Rectal smooth muscle tissue (tissue), 1 donor: ENCODE measurements at regions not wholly inside any gene's neighbourhood (a gene's known extent, or its start where the extent isn't known, plus 50 kb on each side); places are given as distances from the start of the nearest gene placed in this dataset.

ENCODE experiments used
- H3K27ac ChIP-seq: one replicate; pipeline ENCODE4 v1.7.0; 2013; ENCODE audit warnings: low read depth, low read length, inconsistent platforms
- H3K27me3 ChIP-seq: one replicate; pipeline ENCODE4 v1.7.0; 2013; ENCODE audit warnings: low read length; ENCODE audit not compliant: control insufficient read depth, insufficient read depth
- H3K36me3 ChIP-seq: one replicate; pipeline ENCODE4 v1.7.0; 2013; ENCODE audit warnings: low read length; ENCODE audit not compliant: control insufficient read depth, insufficient read depth
- H3K4me1 ChIP-seq: one replicate; pipeline ENCODE4 v1.7.0; 2013; ENCODE audit warnings: low read length; ENCODE audit not compliant: control insufficient read depth, insufficient read depth
- H3K4me3 ChIP-seq: one replicate; pipeline ENCODE4 v1.7.0; 2013; ENCODE audit warnings: low read length
- H3K9ac ChIP-seq: one replicate; pipeline ENCODE4 v1.7.0; 2013; ENCODE audit warnings: low read length

DNA sequence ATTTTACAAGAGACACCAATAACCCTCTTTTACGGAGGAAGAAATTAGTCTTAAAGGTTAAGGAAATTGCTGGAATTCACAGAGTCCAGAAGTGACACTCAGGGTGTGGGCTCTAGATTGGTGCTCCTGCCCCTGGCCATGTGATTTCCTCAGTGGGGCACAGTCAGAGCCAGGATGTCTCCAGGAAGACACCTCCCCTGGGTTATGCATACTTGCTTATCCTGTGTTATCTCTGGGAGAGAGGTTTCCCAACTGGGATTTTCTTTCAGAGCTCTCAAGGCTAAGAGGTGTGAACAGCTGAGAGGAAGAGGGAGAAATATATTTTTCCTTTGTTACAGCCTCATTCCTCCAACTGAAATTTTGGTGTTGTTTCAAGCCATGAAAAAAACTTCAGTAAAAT is 125.6 kb upstream of the CELF4 start:
- Histone ChIP-seq H3K36me3 (no peaks in the 10 kb centered on the region), H3K9ac (no peak overlapping the region), H3K27me3 (no peaks in the 10 kb centered on the region), H3K4me3 (no peak overlapping the region), H3K4me1 (no peaks in the 10 kb centered on the region), H3K27ac (no peak overlapping the region)

DNA sequence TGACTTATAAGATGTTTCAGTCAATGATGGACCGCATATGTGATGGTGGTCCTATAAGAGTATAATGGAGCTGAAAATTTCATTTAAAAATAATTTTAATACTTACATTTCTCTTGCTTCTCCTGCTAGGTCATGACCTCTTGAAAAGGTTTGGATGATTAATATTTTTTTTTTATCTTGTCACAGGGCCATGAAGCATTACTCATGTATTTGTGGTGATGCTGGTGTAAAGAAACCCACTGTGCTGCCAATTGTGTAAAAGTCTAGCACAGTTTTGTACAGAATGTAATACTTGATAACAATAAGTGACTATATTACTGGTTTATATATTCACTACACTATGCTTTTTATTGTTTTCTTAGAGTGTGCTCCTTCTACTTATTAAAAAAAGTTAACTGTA is 124.2 kb upstream of the CELF4 start:
- H3K36me3 ChIP-seq = no peaks in the 10 kb centered on the region
- no peak overlapping the region for H3K27ac ChIP-seq
- H3K4me1 ChIP-seq = no peaks in the 10 kb centered on the region
- H3K9ac ChIP-seq = no peak overlapping the region
- no peaks in the 10 kb centered on the region for H3K27me3 ChIP-seq
- H3K4me3 ChIP-seq = no peak overlapping the region

DNA sequence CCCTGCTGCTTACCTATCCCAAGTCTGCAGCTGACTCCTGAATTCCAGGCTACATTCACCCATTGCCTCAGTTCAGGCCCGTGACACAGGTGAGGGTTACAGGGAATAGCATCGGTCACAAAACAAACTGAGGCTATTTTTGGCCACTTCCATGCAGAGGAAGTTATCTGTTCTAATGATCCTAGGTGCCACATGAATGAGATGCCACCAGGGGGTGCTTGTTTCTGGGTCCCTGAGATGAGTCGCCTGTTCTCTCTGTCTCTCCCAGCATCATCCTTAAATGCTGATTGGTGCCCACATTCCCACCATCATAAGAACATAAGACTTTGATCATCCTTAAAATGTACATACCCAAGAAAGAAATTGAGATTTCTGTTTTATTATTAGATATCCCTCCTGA is 119.0 kb upstream of the CELF4 start:
- no peak overlapping the region for H3K9ac ChIP-seq
- no peak overlapping the region for H3K27ac ChIP-seq
- H3K4me1 ChIP-seq = no peaks in the 10 kb centered on the region
- no peaks in the 10 kb centered on the region for H3K36me3 ChIP-seq
- no peak overlapping the region for H3K4me3 ChIP-seq
- H3K27me3 ChIP-seq = no peaks in the 10 kb centered on the region

DNA sequence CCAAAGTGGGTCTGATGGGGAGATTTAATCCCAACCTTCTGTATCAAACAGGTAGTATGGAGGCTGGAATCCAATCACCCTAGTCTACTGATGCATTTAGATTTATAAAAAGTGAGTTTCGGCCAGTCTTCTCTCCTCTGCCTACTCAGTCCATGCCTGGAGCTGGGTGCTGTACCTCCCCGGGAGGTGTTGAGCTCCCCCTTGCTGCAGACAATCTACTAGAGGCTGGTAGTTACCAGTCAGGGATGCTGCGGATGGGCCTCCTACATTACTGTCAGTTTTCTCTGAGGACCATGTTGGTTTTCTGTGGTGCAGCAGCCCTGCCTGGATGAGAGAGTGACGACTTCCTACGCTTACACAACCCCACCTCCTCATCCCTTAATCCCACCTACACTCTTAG is 118.6 kb upstream of the CELF4 start:
- Histone ChIP-seq H3K27ac (no peak overlapping the region), H3K9ac (no peak overlapping the region), H3K4me1 (no peaks in the 10 kb centered on the region), H3K36me3 (no peaks in the 10 kb centered on the region), H3K27me3 (no peaks in the 10 kb centered on the region), H3K4me3 (no peak overlapping the region)

DNA sequence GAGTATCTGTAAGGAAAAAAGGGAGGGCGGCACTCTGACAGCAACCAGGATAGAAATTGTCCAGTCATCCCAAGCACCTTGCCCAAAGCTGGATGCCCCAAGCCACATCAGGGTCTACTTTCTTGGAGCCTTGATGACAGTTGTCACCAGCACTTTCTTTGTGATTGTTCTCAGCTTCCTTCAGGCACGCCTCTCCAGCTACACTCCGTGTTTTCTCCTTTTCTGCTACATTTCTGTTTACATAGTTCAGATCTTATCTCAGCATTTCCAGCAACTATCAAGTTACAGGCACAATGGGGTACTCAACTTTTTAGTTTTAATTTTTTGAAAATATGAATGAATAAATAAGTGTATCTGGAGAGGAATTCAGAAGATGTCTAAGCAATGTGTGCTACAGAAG is 115.3 kb upstream of the CELF4 start:
- Histone ChIP-seq H3K27ac (no peak overlapping the region), H3K4me1 (no peaks in the 10 kb centered on the region)

DNA sequence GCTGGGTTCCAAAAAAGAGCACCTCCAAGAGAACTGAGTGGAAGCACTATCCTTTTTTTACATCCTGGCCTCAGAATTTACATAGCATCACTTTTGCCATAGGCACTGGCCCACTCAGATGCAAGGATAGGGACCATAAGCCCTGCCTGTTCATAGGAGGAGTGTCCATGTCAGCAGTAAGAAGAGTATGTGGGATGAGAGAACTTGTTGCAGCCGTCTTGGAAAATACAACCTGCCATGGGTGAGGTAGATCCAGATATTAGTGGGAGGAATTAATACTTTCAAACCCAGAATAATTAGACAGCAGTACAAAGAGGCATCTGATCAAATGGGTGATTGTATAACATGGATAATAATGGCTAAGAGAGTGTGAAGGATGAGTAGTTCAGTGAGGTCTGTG is 110.7 kb upstream of the CELF4 start:
- H3K4me3 ChIP-seq = no peak overlapping the region
- H3K36me3 ChIP-seq = no peaks in the 10 kb centered on the region
- H3K9ac ChIP-seq = no peak overlapping the region
- no peak overlapping the region for H3K27ac ChIP-seq
- no peaks in the 10 kb centered on the region for H3K4me1 ChIP-seq
- no peaks in the 10 kb centered on the region for H3K27me3 ChIP-seq

More for the DNA sequence above, 115.3 kb upstream of the CELF4 start:
- Histone ChIP-seq H3K9ac (no peak overlapping the region), H3K27me3 (no peaks in the 10 kb centered on the region), H3K36me3 (no peaks in the 10 kb centered on the region), H3K4me3 (no peak overlapping the region)

DNA sequence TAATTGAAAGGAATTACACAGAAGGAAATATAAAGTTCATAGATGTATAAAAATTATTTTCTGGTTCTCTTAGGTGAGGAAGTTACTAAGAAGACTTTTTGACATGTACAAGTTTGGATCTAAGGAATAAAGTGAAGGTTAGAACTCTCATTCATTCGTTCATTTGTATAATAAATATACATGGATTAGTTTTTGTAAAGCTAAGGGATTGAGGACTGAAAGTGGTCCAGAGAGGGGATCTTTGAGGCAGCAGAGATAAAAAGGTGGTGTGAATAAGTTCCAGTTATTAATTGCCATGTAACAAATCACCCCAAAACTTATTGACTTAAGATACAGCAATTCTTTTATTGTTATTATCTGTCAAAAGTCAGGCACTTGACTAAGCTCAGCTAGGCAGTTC is 110.1 kb upstream of the CELF4 start:
- Histone ChIP-seq H3K4me3 (no peak overlapping the region), H3K27me3 (no peaks in the 10 kb centered on the region), H3K4me1 (no peaks in the 10 kb centered on the region), H3K9ac (no peak overlapping the region), H3K27ac (no peak overlapping the region), H3K36me3 (no peaks in the 10 kb centered on the region)

DNA sequence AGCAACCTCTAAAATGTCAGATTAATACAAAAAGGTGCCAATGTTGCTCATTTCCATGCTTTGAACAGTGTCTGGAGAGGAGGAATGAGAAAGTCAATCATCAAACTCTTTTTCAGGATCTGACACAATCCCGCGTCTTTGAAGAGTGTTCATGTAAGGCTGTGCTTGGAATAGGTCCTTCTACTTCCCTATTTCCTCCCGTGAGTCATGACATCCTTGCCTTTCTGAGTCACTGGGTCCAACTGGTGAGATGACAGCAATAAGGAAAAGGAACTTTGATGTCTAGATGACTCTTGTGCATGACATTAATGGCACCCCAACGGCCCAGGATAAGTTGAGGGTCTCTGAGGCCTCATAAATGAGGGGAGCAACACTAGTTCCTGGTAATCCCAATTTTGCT is 109.0 kb upstream of the CELF4 start:
- Histone ChIP-seq H3K36me3 (no peaks in the 10 kb centered on the region), H3K9ac (no peak overlapping the region), H3K27me3 (no peaks in the 10 kb centered on the region), H3K4me1 (no peaks in the 10 kb centered on the region), H3K27ac (no peak overlapping the region), H3K4me3 (no peak overlapping the region)

DNA sequence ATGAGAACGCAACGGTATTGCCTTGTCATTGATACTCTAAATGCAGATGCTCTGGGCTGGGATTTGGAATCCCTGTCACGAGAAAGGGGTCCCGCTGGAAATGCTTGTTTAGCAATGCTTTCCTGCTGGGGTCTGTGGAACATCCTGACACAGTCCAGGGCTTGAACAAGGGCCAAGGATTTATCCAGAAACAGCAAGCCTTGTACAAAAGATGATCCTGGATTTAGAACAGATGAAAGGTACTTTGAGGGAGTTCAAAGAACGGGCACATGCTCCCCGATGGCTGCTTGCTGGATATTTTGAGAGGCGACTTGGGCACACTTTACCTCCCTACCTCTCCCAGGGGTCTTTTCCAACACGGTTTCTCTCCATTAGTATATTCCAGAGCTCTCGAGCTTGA is 108.1 kb upstream of the CELF4 start:
- H3K4me1 ChIP-seq = no peaks in the 10 kb centered on the region
- H3K9ac ChIP-seq = no peak overlapping the region
- H3K4me3 ChIP-seq = no peak overlapping the region
- no peaks in the 10 kb centered on the region for H3K27me3 ChIP-seq
- no peaks in the 10 kb centered on the region for H3K36me3 ChIP-seq
- no peak overlapping the region for H3K27ac ChIP-seq

DNA sequence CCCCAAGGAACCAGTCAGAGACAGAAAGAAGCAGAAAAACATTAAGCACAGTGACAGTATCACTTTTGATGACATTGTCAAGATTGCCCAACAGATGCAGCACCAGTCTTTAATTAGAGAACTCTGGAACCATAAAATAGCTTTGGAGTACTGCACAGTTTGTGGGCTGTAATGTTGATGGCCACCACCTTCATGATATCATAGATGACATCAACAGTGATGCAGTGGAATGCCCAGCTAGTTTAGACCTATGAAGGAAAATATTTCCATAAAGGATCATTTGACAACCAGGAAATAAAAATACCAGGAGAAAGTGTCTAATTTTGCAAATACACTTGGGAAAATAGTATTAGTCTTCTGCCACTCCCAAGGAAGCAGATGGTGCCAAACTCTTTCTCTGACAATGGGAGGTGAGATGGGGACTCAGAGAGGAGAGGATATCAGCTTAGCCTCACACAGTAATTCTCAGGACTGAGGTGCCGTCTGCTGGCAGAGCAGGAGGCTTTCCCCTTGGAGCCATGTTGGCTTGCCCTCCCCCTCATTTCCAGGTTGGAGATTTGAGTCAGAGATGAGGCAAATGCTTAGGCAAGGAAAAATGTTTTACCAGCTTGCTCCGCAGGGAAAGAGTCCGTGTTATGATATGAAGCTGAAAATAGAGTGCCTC is 107.5 kb upstream of the CELF4 start:
- no peak overlapping the region for H3K4me3 ChIP-seq
- H3K9ac ChIP-seq = no peak overlapping the region
- H3K4me1 ChIP-seq = no peaks in the 10 kb centered on the region
- no peaks in the 10 kb centered on the region for H3K36me3 ChIP-seq
- no peak overlapping the region for H3K27ac ChIP-seq
- no peaks in the 10 kb centered on the region for H3K27me3 ChIP-seq

DNA sequence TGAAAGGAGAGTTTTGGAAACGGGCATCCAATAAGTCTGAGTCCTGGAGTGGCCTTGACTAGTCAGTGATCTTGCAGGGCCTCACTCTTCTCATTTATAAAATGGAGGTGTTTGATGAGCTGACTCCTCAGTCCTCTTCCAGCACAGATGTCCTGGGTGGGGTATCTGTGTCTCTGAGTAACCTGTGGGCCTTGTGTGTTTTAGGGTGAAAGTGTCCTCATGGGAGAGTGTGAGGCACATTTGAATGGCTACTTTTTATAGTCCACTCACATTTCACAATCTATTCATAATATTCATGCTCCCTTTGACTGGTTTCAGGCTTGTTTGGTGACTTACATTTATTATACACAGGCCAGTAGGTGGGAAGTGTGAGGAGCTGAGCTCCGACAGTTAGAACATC is 106.4 kb upstream of the CELF4 start:
- Histone ChIP-seq H3K36me3 (no peaks in the 10 kb centered on the region), H3K4me1 (no peaks in the 10 kb centered on the region), H3K9ac (no peak overlapping the region), H3K27ac (no peak overlapping the region), H3K4me3 (no peak overlapping the region), H3K27me3 (no peaks in the 10 kb centered on the region)

DNA sequence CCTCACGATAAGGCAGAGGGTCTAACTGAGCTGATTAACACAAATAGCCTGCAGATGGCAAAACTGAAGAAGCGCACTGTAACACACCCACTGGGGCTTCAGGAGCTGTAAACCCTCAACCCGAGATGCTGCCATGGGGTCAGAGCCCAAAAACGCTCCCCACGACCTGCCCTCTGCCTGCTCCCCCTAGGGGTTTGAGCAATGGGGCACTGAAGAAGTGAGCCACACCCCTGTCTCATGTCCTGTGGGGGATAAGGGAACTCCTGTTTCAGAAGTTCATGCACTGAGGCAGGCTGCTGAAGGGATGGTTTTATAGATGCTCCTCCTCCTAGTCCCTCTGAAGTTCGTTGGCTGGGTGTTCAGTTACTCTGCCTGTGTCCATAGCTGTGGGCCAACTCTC is 105.9 kb upstream of the CELF4 start:
- Histone ChIP-seq H3K27ac (no peak overlapping the region), H3K27me3 (no peaks in the 10 kb centered on the region), H3K4me3 (no peak overlapping the region), H3K4me1 (no peaks in the 10 kb centered on the region), H3K36me3 (no peaks in the 10 kb centered on the region), H3K9ac (no peak overlapping the region)

DNA sequence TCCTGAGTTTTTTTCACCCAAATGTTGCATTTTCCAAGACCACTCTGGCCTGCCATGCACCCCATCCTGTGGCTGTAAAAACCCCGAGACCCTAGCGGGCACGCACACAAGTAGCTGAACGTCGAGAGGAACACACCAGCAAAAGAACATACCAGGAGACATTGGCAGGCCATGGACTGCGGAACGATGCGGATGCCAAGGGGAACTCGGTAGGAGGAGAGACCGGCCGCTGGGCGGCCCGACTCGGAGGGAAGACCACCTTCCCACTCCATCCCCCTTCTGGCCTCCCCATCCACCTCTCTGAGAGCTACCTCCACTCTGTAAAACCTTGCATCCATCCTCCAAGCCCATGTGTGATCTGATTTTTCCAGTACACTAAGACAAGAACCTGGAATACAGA is 105.5 kb upstream of the CELF4 start:
- no peaks in the 10 kb centered on the region for H3K27me3 ChIP-seq
- H3K4me1 ChIP-seq = no peaks in the 10 kb centered on the region
- H3K36me3 ChIP-seq = no peaks in the 10 kb centered on the region
- no peak overlapping the region for H3K9ac ChIP-seq
- H3K4me3 ChIP-seq = no peak overlapping the region
- no peak overlapping the region for H3K27ac ChIP-seq
